Gastrocnemius medialis (tissue), 4 donors: ENCODE measurements at regions not wholly inside any gene's neighbourhood (a gene's known extent, or its start where the extent isn't known, plus 50 kb on each side); places are given as distances from the start of the nearest gene placed in this dataset.

Source experiments
- ATAC-seq, 2 donors: fragments of 150-250 bp; one replicate each; pipeline ENCODE4 v1.9.1; 2016
- DNase-seq, 2 donors: peaks; one replicate each; pipeline ENCODE4 v3.0.0-alpha.2; 2019
- H3K27ac ChIP-seq, 4 donors: fragments of 200-600 bp; sonication (generic); 1 replicate in 1 of 4; 2 replicates in 3 of 4; pipeline ENCODE4 v1.5.1; 2016 to 2018; ENCODE audit warnings: mild to moderate bottlenecking in 2 of 4, moderate library complexity in 1 of 4
- H3K27me3 ChIP-seq, 3 donors: fragments of 200-600 bp; sonication (generic) in 2 of 3; 1 replicate in 1 of 3; 2 replicates in 2 of 3; pipeline versions ENCODE4 v1.5.1 to v1.6.0; 2016 to 2019; ENCODE audit warnings: mild to moderate bottlenecking in 1 of 3, moderate library complexity in 1 of 3
- H3K36me3 ChIP-seq, 2 donors: fragments of 200-600 bp; sonication (generic) in 1 of 2; one replicate each; pipeline ENCODE4 v1.5.1; 2017 to 2018
- H3K4me1 ChIP-seq, 2 donors: fragments of 200-600 bp; sonication (generic) in 1 of 2; one replicate each; pipeline ENCODE4 v1.5.1; 2016 to 2017; ENCODE audit warnings: mild to moderate bottlenecking in 2 of 2
- H3K4me3 ChIP-seq, 4 donors: fragments of 200-600 bp; sonication (generic) in 3 of 4; 1 replicate in 1 of 4; 2 replicates in 3 of 4; pipeline ENCODE4 v1.5.1; 2016 to 2019; ENCODE audit warnings: mild to moderate bottlenecking in 2 of 4
- H3K9me3 ChIP-seq, 3 donors: fragments of 200-600 bp; sonication (generic) in 2 of 3; 1 replicate in 1 of 3; 2 replicates in 2 of 3; pipeline ENCODE4 v1.5.1; 2016 to 2019
- POLR2A ChIP-seq, 2 donors: fragments of 450-650 bp; IDR thresholded peaks; one replicate each; pipeline ENCODE4 v1.6.1; 2017; ENCODE audit warnings: antibody characterized with exemption in 2 of 2, mild to moderate bottlenecking in 2 of 2, moderate library complexity in 2 of 2
- in situ Hi-C, 4 donors: fragments of 200-750 bp; cut with MboI; loops; one replicate each; pipeline versions ENCODE4 v1.15.0 to v1.8.0; 2017; ENCODE audit warnings: low sequenced_read_pairs in 4 of 4
- intact Hi-C: fragments of 100-400 bp; cut with DNase I; formaldehyde crosslinking; loops from one replicate; pipeline ENCODE4 v1.15.1; 2023; ENCODE audit warnings: low total_unique reads
- TF ChIP-seq, protein P1 (sequence below), 5 experiments: fragments of 450-650 bp in 3 of 5; fragments of 200-600 bp in 2 of 5; sonication (generic) in 2 of 5; IDR thresholded peaks in 4 of 5; conservative IDR thresholded peaks in 1 of 5; 1 replicate in 4 of 5; 2 replicates in 1 of 5; pipeline ENCODE4 v1.5.1; 2016 to 2019; ENCODE audit warnings: antibody characterized with exemption in 5 of 5, mild to moderate bottlenecking in 3 of 5, moderate library complexity in 3 of 5

GRCh38 chr9:7659766-7660165 lies 139.8 kb downstream of the DMAC1 start:
- H3K4me3 ChIP-seq: no peak overlapping the region
- peaks cover 0 to 4% of the 10 kb centered on the region in 2 donors for H3K4me1 ChIP-seq
- TF ChIP-seq POLR2A (IDR thresholded peaks at IDR 0.05): no peak
- TF ChIP-seq, protein P1, sequence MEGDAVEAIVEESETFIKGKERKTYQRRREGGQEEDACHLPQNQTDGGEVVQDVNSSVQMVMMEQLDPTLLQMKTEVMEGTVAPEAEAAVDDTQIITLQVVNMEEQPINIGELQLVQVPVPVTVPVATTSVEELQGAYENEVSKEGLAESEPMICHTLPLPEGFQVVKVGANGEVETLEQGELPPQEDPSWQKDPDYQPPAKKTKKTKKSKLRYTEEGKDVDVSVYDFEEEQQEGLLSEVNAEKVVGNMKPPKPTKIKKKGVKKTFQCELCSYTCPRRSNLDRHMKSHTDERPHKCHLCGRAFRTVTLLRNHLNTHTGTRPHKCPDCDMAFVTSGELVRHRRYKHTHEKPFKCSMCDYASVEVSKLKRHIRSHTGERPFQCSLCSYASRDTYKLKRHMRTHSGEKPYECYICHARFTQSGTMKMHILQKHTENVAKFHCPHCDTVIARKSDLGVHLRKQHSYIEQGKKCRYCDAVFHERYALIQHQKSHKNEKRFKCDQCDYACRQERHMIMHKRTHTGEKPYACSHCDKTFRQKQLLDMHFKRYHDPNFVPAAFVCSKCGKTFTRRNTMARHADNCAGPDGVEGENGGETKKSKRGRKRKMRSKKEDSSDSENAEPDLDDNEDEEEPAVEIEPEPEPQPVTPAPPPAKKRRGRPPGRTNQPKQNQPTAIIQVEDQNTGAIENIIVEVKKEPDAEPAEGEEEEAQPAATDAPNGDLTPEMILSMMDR (IDR thresholded peaks at IDR 0.05 in 4 of 5, conservative IDR thresholded peaks at IDR 0.05 in 1 of 5): no peak
- H3K27ac ChIP-seq: no peak overlapping the region
- in situ Hi-C loops (no loop called here), intact Hi-C loops (no loop called here)
- H3K36me3 ChIP-seq: no peaks in the 10 kb centered on the region
- no peaks in the 10 kb centered on the region for H3K9me3 ChIP-seq
- ATAC-seq (no peak), DNase-seq (no peak)
- H3K27me3 ChIP-seq: no peaks in the 10 kb centered on the region

DNA sequence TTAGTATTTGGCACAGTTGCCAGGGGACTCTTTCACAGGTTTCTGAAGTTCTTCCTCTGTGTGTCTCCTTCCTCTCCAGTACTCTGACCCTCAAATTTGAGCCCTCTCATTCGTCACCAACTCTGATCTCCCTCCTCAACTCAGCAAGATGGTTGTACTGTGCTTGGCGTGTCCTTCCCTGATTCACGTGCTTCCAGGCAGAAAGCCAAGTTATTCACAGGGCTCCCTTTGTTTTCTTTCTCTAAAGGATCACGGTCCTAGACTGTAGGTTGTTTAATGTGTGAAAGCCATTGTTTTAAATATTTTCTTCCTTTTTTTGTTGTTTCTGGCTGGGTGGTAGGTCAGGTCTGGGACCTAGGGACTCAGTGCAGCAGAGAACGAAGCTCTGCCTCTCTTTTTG lies 142.9 kb downstream of the DMAC1 start:
- ATAC-seq (peak in 1 of 2 donors; percentile 19), DNase-seq (no peak)
- no peaks in the 10 kb centered on the region for H3K36me3 ChIP-seq
- no peaks in the 10 kb centered on the region for H3K9me3 ChIP-seq
- in situ Hi-C loops: no loop called here
- no peak overlapping the region for H3K4me3 ChIP-seq
- no peaks in the 10 kb centered on the region for H3K27me3 ChIP-seq
- intact Hi-C loops: no loop called here
- TF ChIP-seq, protein P1 (IDR thresholded peaks at IDR 0.05 in 4 of 5, conservative IDR thresholded peaks at IDR 0.05 in 1 of 5): no peak
- TF ChIP-seq POLR2A (IDR thresholded peaks at IDR 0.05): no peak
- peaks cover 0 to 4% of the 10 kb centered on the region in 2 donors for H3K4me1 ChIP-seq
- H3K27ac ChIP-seq: no peak overlapping the region

- ATAC-seq (peak in 1 of 2 donors; percentile 36), DNase-seq (no peak)
- no peak overlapping the region for H3K4me3 ChIP-seq
- H3K27ac ChIP-seq: peak overlapping the region in 1 of 4 donors; percentile 20
- no peaks in the 10 kb centered on the region for H3K36me3 ChIP-seq
- in situ Hi-C loops: no loop called here
- H3K4me1 ChIP-seq: peaks cover 0 to 4% of the 10 kb centered on the region in 2 donors
- no peak for TF ChIP-seq POLR2A (IDR thresholded peaks at IDR 0.05)
- TF ChIP-seq, protein P1 (IDR thresholded peaks at IDR 0.05 in 4 of 5, conservative IDR thresholded peaks at IDR 0.05 in 1 of 5): no peak
- intact Hi-C loops: no loop called here
- no peaks in the 10 kb centered on the region for H3K9me3 ChIP-seq
- H3K27me3 ChIP-seq: no peaks in the 10 kb centered on the region
Observed at GRCh38 chr9:7653262-7653661, 146.3 kb downstream of the DMAC1 start.

DNA sequence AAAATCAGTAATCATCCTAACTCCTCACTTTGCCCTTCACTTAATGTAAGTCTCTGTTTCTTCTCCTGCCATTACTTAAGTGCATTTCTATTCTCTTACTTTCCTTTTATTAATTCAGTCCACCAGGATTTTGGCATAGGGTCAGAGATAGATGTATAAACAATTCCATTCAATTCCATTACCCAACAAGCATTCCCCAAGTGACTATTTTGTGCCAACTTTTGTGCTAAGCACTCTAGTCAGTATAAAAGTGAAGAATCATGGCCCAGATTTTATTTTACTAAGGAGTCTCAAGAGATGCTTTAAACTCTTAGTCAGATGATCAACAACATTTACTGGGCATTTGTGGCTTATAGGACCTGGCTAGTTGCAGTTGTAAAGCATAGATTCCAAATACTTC lies 159.3 kb downstream of the DMAC1 start:
- Histone ChIP-seq H3K36me3 (no peaks in the 10 kb centered on the region), H3K27ac (no peak overlapping the region), H3K4me1 (no peaks in the 10 kb centered on the region), H3K9me3 (peaks cover 0 to 2% (median 0%) of the 10 kb centered on the region in 3 donors), H3K4me3 (no peak overlapping the region), H3K27me3 (no peaks in the 10 kb centered on the region)
- intact Hi-C loops: no loop called here
- TF ChIP-seq, protein P1 (IDR thresholded peaks at IDR 0.05 in 4 of 5, conservative IDR thresholded peaks at IDR 0.05 in 1 of 5): no peak
- TF ChIP-seq POLR2A (IDR thresholded peaks at IDR 0.05): no peak
- ATAC-seq (no peak), DNase-seq (no peak)
- in situ Hi-C loops: no loop called here

DNA sequence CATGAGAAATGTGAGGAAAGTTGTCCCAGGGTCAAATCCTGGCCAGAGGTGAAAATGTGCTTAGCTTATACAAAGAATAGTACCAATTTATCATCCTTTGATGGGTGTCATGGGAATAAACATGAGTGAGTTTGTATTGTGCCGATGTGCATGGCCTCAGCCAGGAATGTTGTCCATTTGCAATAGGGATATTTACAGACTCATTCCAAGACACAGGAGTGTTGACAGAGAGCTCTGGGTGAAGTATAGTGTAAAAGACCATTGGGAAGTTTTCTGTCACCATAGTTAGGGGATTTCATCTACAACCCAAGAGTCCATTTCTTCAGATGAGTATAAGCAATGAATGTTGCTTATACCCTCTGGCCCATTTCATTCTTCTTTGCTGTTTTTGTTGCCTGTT lies 160.1 kb downstream of the DMAC1 start:
- H3K27me3 ChIP-seq: no peaks in the 10 kb centered on the region
- H3K36me3 ChIP-seq: no peaks in the 10 kb centered on the region
- no peaks in the 10 kb centered on the region for H3K4me1 ChIP-seq
- TF ChIP-seq, protein P1 (IDR thresholded peaks at IDR 0.05 in 4 of 5, conservative IDR thresholded peaks at IDR 0.05 in 1 of 5): no peak
- TF ChIP-seq POLR2A (IDR thresholded peaks at IDR 0.05): no peak
- no peak overlapping the region for H3K27ac ChIP-seq
- in situ Hi-C loops: no loop called here
- intact Hi-C loops: no loop called here
- H3K9me3 ChIP-seq: peaks cover 0 to 2% (median 0%) of the 10 kb centered on the region in 3 donors
- no peak for ATAC-seq
- no peak for DNase-seq
- no peak overlapping the region for H3K4me3 ChIP-seq
